HG03469 (cell line): ENCODE measurements at regions not wholly inside any gene's neighbourhood (a gene's known extent, or its start where the extent isn't known, plus 50 kb on each side); places are given as distances from the start of the nearest gene placed in this dataset.
"Not testable (repeated sequence)": the region's sequence is repeated elsewhere in the genome, so short reads cannot be mapped to it uniquely, and the experiment has no call there.

Source experiments
- ATAC-seq: cut with Tn5 transposase; IDR thresholded peaks from one replicate; pipeline ENCODE4 v1.9.1; 2021; ENCODE audit warnings: mild to moderate bottlenecking, moderate library complexity, moderate number of reproducible peaks; ENCODE audit not compliant: unreplicated experiment

GRCh38 chr3:118635711-118636110 is 398.9 kb downstream of the IGSF11 start:
- ATAC-seq: no peak

GRCh38 chr3:118636841-118637240 is 397.8 kb downstream of the IGSF11 start:
- no peak for ATAC-seq

- no peak for ATAC-seq
Observed at GRCh38 chr3:118637846-118638245, 396.8 kb downstream of the IGSF11 start.

GRCh38 chr3:118641608-118642007 is 393.0 kb downstream of the IGSF11 start:
- ATAC-seq: peak; percentile 87

- no peak for ATAC-seq
Observed at GRCh38 chr3:118671192-118671591, 363.5 kb downstream of the IGSF11 start.

GRCh38 chr3:118675305-118675704 is 359.3 kb downstream of the IGSF11 start:
- peak; percentile 46 for ATAC-seq

- not testable (repeated sequence) for ATAC-seq
Observed at GRCh38 chr3:118678663-118679062, 356.0 kb downstream of the IGSF11 start.

- no peak for ATAC-seq
Observed at GRCh38 chr3:118682921-118683320, 351.7 kb downstream of the IGSF11 start.

- no peak for ATAC-seq
Observed at GRCh38 chr3:118683636-118684035, 351.0 kb downstream of the IGSF11 start.

GRCh38 chr3:118688396-118688884 is 346.2 kb downstream of the IGSF11 start:
- no peak for ATAC-seq

GRCh38 chr3:118692416-118692815 is 342.2 kb downstream of the IGSF11 start:
- ATAC-seq: no peak

GRCh38 chr3:118705487-118706219 is 329.0 kb downstream of the IGSF11 start:
- no peak for ATAC-seq

GRCh38 chr3:118707991-118708390 is 326.7 kb downstream of the IGSF11 start:
- ATAC-seq: no peak

- no peak for ATAC-seq
Observed at GRCh38 chr3:118710532-118710931, 324.1 kb downstream of the IGSF11 start.

- ATAC-seq: no peak
Observed at GRCh38 chr3:118713502-118714207, 321.0 kb downstream of the IGSF11 start.

- no peak for ATAC-seq
Observed at GRCh38 chr3:118714800-118715199, 319.8 kb downstream of the IGSF11 start.

- ATAC-seq: no peak
Observed at GRCh38 chr3:118729546-118729945, 305.1 kb downstream of the IGSF11 start.

GRCh38 chr3:118734664-118735063 is 300.0 kb downstream of the IGSF11 start:
- no peak for ATAC-seq

- no peak for ATAC-seq
Observed at GRCh38 chr3:118736107-118736506, 298.5 kb downstream of the IGSF11 start.

GRCh38 chr3:118740722-118741290 is 293.8 kb downstream of the IGSF11 start:
- no peak for ATAC-seq

GRCh38 chr3:118742760-118743159 is 291.9 kb downstream of the IGSF11 start:
- ATAC-seq: no peak

GRCh38 chr3:118744186-118744585 is 290.5 kb downstream of the IGSF11 start:
- ATAC-seq: no peak
